NCI-H1105 treated with DMSO at 0.1 percent for 48 hours (cell line): ENCODE measurements at regions not wholly inside any gene's neighbourhood (a gene's known extent, or its start where the extent isn't known, plus 50 kb on each side); places are given as distances from the start of the nearest gene placed in this dataset.

Source experiments
- DNase-seq: peaks from one replicate; lab custom pipeline; 2025; lab: John Stamatoyannopoulos, UW

DNA sequence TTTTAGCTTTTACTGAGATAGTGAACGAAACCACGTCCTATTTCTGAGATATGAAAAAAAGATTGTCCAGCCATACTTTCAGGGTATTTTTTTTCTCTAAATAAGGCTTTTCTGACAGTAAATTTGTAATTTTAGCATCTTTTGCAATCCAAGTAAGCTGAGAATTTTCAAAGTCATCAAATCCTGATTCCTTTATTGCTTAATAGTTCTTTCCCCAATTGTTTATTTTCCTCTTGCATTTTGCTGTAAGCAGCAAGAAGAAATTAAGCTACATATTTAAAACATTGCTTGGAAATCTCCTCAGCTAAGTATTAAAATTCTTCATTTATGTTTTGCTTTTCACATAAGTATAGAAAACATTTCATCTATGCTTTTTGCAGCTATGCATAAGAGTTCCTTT is 493.3 kb upstream of the CCDC179 start:
- no peak for DNase-seq

DNA sequence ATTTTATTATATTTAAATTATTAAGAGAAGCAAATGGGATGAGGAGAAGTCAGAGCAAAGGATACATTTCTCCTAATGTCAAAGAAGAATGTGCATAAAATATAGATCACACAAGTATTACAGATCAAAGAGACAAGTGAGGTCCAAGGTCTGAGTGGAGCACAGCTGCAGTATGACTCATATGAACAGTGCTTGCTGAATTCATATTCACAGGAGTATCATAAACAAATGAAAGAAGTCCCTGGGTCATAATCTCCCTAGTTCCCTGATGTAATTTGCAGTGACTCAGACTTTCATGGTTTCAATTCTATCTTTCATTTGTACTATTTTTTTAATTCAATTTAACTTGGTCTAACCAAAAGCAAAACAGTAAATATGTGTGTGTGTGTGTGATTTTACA is 499.0 kb upstream of the CCDC179 start:
- DNase-seq: no peak

DNA sequence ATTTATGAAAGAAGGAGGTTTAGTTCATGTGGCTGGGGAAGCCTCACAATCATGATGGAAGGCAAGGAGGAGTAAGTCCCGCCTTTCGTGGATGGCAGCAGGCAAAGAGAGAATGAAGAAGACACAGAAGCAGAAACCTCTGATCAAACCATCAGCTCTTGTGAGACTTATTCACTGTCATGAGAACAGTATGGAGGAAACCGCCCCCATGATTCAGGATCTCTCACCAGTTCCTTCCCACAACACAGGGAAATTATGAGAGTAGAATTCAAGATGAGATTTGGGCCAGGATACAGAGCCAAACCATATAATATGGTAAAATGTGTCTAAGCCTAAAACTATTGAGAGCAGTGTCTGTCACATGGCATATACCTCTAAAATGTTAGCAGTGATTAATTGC is 503.8 kb upstream of the CCDC179 start:
- DNase-seq: no peak

DNA sequence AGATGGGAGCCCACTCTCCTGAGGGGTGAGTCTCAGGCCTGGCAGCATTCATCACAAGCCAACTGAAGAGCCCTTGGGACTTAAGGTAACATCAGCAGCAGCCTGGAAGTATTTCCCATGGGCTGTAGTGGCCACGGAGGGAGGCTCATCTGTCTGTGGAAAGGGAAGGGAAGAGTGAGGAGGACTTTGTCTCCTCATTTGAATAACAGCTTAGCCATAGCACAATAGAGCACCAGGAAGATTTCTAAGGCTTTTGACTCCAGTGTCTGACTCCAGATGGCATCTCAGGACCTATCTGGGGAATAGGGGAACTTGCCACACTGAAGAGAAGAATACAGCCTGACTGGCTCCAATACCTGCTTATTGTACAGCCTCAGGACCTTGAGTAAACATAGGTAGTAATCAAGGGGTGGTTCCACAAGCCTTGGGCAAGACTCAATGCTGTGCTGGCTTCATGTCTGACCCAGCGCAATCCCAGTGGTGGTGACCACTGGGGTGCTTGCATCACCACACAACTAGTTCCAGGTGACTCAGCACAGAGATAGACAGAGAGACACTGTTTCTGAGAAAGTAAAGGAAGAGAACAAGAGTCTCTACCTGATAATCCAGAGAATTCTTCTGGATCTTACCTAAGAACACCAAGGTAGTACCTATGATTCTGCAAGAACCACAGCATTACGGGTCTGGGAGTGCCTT is 510.5 kb upstream of the CCDC179 start:
- DNase-seq: no peak

DNA sequence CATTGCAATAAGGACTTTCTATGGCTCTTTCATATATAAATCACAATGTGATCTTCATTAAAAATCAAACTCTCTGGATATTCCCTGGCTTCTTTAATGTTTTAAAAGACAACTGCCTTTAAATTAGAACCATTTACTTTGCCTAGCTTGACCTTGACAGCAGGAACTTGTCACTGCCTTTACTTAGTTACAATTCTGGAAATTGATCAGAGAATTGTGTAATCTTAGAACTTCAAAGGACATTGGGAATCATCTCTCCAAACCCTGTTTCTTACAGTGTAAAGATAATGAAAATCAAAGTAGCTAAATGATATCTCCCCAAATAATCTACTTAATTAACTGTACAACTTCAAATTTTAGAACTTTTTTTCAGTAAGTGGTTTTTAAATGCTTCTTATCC is 517.6 kb upstream of the CCDC179 start:
- DNase-seq: no peak

DNA sequence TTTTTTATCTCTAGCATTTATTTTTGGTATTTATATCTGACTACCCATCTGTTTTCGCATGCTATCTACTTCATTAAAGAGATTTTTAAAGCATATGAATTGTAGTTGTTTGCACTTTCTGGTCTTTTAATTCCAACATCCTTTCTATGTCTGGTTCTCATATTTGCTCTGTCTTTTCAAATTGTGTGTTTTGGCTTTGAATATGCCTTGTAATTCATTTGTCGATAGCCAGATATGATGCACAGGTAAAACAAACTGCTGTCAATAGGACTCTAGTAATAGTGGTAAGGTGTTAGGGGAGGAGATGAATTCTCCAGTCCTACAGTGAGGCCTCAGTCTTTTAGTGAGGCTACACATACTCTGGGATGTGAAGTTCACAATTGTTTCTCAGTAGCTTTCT is 530.8 kb upstream of the CCDC179 start:
- DNase-seq: no peak

DNA sequence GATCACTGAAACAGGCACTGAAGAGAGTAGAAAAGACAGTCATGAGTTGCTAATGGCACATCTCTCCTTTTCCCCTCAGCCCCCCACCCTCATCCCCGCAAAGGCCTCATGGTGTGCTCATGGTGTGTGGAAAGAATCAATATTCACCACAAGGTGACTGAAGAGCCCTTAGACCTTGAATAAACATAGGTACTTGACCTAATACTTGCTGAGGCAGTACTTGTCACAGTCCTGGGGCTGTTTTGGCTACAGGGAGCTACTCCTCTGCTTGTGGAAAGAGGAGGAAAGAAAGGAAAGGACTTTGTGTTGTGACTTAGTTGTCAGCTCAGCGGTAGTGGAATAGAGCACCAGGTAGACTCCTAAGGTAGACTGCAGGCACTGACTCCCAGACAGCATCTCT is 537.8 kb upstream of the CCDC179 start:
- no peak for DNase-seq

DNA sequence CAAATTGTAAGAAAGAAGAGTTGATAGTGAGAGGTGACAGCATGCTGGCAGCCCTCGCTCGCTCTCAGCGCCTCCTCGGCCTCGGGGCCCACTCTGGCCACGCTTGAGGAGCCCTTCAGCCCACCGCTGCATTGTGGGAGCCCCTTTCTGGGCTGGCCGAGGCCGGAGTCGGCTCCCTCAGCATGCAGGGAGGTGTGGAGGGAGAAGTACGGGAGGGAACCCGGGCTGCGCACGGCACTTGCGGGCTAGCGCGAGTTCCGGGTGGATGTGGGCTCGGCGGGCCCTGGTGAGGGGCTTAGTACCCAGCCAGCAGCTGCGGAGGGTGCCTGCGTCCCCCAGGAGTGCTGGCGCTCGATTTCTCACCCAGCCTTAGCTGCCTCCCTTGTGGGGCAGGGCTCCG is 539.7 kb upstream of the CCDC179 start:
- DNase-seq: no peak

DNA sequence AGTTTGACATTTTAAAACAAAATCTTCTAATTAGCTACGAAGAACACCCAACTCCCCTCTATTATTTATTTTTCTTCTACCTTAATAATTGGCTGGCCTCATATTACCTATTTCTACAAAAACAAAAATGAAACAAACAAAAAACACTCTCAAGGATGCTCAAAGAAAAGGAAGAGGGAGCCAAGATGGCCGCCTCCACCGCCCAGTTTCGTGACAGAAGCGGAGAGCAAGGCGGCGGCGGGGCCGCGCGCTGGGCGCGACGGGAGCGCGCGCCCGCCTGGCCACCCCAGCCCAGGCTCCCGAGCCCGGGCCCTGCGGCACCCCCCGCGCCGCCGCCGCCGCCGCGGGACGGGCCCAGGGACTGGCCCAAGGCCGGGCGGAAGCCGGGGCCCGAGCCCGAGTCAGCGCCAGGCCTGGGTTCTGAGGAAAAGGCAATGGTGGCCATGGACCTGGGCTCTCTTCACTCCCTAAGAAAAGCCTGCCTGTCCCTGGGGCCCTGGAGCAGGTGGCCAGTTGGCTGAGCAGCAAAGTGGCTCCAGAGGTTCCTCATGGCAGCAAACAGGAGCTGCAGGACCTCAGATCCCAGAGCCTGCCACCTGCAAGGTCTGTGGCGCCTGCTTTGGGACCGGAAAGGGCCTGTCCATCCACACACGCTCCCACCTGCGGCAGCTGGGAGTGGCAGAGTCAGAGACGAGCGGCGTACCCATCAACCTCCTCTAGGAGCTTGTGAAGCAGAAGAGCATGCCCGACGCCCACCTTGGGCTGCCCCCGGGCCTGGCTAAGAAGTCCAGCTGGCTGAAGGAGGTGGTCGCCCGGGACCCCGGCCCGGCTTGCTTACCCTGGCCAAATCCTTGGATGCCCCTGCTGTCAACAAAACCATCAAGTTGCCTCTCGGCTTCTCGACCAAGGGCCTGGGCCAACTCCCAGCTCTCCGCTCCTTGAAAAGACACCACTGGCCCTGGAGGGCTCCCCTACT is 543.2 kb upstream of the CCDC179 start:
- DNase-seq: no peak

DNA sequence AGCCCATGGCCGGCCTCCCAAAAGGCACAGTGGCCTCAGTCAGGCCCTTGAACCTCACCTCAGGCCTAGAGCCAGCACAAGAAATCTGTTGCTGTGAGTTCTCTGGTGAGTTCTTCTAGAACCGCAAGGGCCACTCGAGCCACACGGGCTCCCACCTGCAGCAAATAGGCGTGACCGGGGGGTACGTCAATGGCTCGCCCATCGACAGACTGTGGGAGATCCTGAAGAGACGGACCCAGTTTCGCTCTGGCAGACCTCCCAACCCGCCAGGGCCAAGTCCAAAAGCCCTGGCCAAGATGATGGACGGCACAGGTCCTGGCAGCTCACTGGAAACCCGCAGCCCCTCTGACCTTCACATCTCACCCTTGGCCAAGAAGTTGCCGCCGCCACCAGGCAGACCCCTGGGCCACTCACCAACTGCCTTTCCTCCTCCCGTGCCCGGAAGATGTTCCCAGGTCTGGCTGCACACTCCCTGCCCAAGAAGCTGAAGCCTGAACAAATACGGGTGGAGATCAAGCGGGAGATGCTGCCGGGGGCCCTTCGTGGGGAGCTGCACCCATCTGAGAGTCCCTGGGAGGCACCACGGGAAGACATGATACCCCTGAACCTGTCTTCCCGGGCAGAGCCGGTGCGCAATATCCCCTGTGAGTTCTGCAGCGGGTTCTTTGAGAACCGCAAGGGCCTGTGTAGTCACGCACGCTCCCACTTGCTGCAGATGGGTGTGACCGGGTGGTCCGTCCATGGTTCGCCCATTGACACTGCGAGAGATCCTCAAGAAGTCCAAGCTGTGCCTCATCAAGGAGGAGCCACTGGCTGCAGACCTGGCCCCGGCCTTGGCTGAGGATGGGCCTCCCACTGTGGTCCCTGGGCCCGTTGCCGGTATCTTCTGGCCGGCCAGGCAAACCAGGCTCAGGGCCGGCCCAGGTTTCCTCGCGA is 544.2 kb upstream of the CCDC179 start:
- no peak for DNase-seq

DNA sequence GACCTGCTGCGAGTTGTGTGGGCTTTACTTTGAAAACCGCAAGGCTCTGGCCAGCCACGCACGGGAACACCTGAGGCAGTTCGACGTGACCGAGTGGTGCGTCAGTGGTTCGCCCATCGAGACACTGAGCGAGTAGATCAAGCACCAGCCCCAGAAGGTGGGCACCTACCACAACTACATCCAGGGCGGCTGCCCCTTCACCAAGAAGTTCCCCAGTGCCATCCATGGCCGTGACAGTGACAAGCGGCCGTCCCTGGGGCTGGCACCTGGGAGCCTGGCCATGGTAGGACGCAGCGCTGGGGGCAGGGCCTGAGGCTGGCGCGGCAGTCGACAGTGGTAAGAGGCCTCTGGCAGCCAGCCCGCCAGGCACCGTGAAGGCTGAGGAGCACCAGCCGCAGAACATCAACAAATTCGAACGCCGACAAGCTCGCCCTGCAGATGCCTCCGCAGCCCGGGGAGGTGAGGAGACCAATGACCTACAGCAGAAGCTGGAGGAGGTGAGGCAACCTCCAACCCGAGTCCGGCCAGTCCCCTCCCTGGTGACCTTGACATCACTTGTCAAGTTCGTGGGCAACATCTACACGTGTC is 545.2 kb upstream of the CCDC179 start:
- DNase-seq: no peak

DNA sequence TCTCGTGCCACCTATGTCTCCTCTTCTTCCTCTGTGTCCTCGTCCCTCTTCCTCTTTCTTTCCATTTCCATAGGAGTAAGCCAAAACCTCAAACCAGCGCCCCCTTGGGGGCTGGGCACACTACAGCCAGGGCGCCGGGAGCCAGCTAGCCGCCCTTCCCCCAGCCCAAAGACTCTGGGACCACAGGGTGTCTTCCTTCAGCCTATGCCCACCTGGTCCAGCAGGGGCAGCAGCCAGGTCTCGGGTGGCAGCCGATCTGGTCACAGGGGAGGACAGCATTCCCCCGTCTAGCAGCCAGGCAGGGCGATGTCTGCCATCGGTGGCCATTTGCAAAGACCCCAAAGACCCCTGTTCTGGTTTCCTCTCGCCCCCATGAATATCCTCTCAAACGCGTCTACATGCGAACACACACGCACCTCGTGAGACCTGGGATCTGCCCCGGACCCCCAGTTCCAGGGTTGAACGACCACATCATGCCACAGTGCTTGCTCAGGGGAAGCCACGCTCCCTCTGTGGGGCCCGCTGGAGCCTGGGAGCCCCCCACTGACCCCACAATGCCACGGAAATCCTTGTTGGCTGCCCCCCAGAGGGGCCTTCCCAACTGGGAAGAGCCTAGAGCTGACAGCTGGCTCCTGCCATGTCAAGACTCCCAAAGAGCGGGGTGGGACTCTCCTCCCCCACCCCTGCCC is 546.0 kb upstream of the CCDC179 start:
- DNase-seq: no peak

DNA sequence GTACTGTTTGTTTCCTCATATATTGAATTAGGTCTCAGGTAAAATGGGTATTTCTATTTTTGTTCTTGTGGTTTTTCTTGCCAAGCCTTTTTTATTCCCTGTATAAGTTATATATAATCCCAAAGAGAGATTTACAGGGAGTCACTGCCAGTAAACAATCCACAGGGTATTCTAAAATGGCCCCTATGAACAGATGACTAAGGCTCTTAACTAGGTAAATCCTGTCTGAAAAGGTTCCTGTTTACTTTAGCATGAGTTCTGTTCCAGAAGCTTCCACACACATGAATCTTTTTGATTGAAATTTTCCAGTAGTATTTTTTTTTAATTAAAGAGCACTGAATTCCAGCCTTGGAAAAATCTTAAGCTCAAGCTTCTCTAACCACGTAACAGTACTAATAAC is 552.8 kb upstream of the CCDC179 start:
- DNase-seq: no peak

DNA sequence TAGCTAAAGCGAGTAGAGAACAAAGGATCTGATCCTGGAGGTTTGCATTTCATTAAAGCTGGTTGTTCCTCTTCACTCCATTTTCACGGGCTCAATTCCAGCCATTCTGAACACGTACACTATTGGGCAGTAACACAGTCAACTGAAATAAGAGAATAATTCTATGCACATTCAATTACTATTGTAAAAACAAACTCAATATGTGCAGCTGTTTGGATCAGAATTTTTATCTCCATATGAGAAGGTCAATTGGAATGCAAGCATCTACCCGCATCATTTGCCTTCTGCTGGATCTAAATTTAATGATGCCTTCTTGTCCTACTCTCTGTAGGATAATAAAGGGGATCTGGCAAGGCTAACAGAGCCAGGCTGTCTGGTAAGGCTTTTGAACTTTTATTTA is 562.8 kb upstream of the CCDC179 start:
- DNase-seq: peak; percentile 61

DNA sequence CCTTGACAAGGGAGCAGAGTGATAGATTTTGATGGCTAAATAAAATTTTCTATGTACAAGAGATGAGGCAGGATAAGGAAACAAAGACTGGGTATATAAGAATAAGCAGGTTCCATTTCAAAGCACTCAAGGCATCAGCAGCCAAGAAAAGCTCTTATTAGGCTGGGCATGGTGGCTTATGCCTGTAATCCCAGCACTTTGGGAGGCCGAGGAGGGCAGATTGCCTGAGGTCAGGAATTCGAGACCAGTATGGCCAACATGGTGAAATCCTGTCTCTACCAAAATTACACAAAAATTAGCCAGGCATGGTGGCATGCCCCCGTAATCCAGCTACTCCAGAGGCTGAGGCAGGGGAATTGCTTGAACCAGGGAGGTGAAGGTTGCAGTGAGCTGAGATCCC is 563.4 kb upstream of the CCDC179 start:
- DNase-seq: no peak

DNA sequence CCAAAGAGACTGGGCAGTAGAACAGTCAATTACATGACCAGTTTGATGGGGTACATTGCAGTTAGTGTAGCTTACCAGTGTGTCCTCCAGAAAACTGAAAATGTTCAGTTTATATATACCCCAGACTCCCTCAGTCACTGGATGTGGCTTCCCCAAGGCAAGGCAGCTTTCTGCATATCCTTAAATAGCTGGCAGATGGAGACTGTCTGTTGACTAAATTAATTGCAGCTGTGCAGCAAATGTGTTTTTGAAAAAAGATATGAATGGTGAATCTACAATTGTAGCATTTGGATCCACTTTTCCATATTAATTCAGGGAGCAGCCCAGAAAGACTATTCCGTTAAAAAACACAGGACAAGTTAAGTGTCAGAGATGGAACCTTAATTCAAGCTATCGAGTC is 565.1 kb upstream of the CCDC179 start:
- DNase-seq: no peak

DNA sequence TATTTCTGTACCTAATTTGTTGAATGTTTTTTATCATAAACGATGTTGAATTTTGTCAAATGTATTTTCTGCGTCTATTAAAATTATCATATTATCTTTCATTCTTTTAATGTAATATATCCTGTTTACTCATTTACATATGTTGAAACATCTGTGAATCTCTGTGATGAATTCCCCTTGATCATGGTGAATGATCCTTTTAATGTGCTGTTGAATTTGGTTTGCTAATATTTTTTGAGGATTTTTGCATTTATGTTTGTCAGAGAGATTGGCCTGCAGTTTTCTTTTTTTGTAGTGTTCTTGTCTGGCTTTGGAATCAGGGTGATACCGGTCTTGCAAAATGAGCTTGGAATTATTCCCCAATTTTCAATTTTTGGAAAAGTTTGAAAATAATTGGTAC is 569.3 kb upstream of the CCDC179 start:
- DNase-seq: no peak

DNA sequence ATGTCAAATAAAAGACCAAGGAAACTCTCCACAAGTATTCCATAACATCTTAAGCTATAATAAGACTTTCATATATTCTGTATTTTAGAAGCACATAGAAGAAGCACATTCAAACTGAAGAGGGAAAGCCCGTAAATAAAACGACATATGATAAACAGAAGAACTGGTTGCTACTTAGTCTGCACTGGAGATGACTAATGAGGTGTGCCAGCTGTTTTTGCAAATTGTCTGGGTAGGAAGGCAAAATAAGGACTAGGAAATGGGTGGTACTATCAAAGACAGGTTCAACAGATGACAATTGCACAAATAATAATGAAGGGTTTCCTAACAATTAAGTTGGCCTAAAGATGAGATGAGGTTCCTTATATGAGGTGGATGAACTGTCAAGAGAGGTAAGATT is 593.2 kb upstream of the CCDC179 start:
- DNase-seq: no peak

DNA sequence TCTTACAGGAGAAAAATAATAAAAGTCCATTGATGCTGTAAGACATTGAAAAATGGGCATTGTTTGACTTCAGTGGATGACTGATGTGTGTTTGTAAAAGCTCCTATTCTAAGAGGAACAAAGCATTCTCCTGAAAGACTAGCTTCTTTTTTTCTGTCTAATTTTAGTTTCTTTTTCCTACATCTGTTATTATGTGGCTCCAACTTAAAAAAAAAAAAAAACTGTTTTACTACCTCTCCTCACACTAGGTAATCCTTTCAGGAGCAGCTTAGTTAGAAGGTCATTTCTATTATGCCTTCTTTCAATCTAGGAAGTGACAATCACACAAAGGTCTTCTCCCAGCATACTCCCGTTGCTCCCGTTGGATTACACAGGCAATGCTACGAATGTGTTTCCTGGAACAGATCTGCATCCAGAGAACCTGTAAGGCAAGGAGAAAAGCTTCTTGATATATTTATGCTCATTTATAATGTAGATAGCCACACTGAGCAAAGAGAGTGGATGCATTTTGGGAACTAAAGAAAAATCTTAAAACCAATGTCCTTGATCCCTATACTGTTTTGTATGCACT is 595.1 kb upstream of the CCDC179 start:
- DNase-seq: no peak

DNA sequence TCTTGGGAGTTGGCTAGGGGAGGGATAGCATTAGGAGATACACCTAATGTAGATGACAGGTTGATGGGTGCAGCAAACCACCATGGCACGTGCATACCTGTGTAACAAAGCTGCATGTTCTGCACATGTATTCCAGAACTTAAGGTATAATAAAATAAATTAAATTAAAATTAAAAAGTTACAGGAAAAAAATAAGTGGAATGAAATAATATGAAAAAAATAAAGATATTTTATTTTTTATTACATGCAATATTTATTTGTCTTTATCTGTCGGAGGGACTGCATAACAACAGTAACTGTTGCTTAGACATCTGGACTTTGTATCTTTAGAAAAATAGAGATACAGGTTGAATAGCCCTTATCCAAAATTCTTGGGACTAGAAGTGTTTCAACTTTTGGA is 597.4 kb upstream of the CCDC179 start:
- DNase-seq: no peak

DNA sequence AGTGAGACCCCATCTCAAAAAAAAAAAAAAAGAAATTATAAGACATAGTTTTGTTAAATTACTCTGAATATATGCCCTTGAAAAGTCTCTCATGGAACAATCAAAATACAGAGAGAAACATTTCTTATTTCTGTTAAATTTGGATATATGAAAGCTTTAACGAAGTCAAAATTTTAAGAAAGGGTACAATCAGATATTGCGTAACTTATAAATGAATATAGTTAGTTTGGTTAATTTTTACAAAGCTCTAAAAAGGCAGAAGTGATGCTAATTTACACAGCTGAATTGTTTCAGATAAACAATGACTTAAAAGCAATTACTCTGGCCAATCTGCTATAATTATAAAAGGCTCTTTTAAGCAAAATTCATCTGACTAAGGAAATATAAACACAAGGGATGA is 611.6 kb upstream of the CCDC179 start:
- DNase-seq: no peak
